MCF 10A (cell line): ENCODE measurements at regions not wholly inside any gene's neighbourhood (a gene's known extent, or its start where the extent isn't known, plus 50 kb on each side); places are given as distances from the start of the nearest gene placed in this dataset.

ENCODE experiments used
- BruUV-seq: library from RNA; stranded (reverse); fragments of 400-500 nt; replicated peaks from 2 replicates; lab custom pipeline; 2021; lab: Mats Ljungman, UMichigan
- CTCF ChIA-PET: fragments of 300-600 bp; sonication (Branson Sonifier 250); formaldehyde crosslinking; extraction: SDS; loops from one replicate; lab custom pipeline; 2021; ENCODE audit warnings: antibody characterized with exemption, inconsistent platforms; lab: Yijun Ruan, JAX
- POLR2A ChIA-PET: fragments of 300-600, 350-650 bp; sonication (Branson Sonifier 250); formaldehyde crosslinking; extraction: SDS; loops from one replicate; lab custom pipeline; 2020; ENCODE audit warnings: antibody characterized with exemption, inconsistent platforms; lab: Yijun Ruan, JAX
- DNase-seq: peaks from one replicate; pipeline ENCODE4 v3.0.0-alpha.2; 2018; ENCODE audit not compliant: unreplicated experiment
- H3K27ac Mint-ChIP-seq: one replicate; pipeline ENCODE4 v1.8.0; 2022; ENCODE audit warnings: mild to moderate bottlenecking, low read depth, mixed read lengths; ENCODE audit not compliant: unreplicated experiment
- H3K27me3 Mint-ChIP-seq: one replicate; pipeline ENCODE4 v1.8.0; 2022; ENCODE audit warnings: mixed read lengths; ENCODE audit not compliant: insufficient read depth, unreplicated experiment
- H3K36me3 Mint-ChIP-seq: one replicate; pipeline ENCODE4 v1.8.0; 2022; ENCODE audit warnings: mild to moderate bottlenecking, moderate library complexity, mixed read lengths; ENCODE audit not compliant: insufficient read depth, unreplicated experiment
- H3K4me1 Mint-ChIP-seq: one replicate; pipeline ENCODE4 v1.8.0; 2022; ENCODE audit warnings: mixed read lengths; ENCODE audit not compliant: insufficient read depth, unreplicated experiment
- H3K4me3 Mint-ChIP-seq: one replicate; pipeline ENCODE4 v1.8.0; 2022; ENCODE audit warnings: mild to moderate bottlenecking, moderate library complexity, mixed read lengths; ENCODE audit not compliant: unreplicated experiment
- H3K9me3 Mint-ChIP-seq: one replicate; pipeline ENCODE4 v1.8.0; 2022; ENCODE audit warnings: mixed read lengths; ENCODE audit not compliant: unreplicated experiment
- CTCF ChIP-seq: fragments of 200-600 bp; IDR thresholded peaks from one replicate; pipeline ENCODE4 v1.8.0; 2022; ENCODE audit warnings: antibody characterized with exemption, mild to moderate bottlenecking; ENCODE audit not compliant: unreplicated experiment
- intact Hi-C: fragments of 100-400 bp; cut with micrococcal nuclease; formaldehyde crosslinking; loops from 2 replicates; pipeline ENCODE4 v1.14.1; 2022

- H3K4me3 Mint-ChIP-seq: no peak overlapping the region
- H3K27me3 Mint-ChIP-seq: no peaks in the 10 kb centered on the region
- ChIA-PET POLR2A (no interaction called here), CTCF (interaction anchor here (0.6 kb wide), 1 partner anchor 471 kb away, joined by 5 read pairs; no protein-coding TSS in a partner anchor)
- no peak for TF ChIP-seq CTCF
- H3K27ac Mint-ChIP-seq: no peak overlapping the region
- H3K36me3 Mint-ChIP-seq: no peaks in the 10 kb centered on the region
- no TSS peak for BruUV-seq
- DNase-seq: no peak
- H3K9me3 Mint-ChIP-seq: peaks cover 29% of the 10 kb centered on the region
- intact Hi-C loops: no loop called here
- no peaks in the 10 kb centered on the region for H3K4me1 Mint-ChIP-seq
Measured at GRCh38 chr19:29303069-29303718, 90.2 kb upstream of the UQCRFS1 start.

GRCh38 chr19:29303719-29304090 lies 90.8 kb upstream of the UQCRFS1 start:
- ChIA-PET POLR2A (no interaction called here), CTCF (interaction anchor here (0.6 kb wide), 1 partner anchor 471 kb away, joined by 5 read pairs; no protein-coding TSS in a partner anchor)
- H3K27me3 Mint-ChIP-seq: no peaks in the 10 kb centered on the region
- no peaks in the 10 kb centered on the region for H3K36me3 Mint-ChIP-seq
- BruUV-seq: no TSS peak
- no peak overlapping the region for H3K4me3 Mint-ChIP-seq
- peaks cover 33% of the 10 kb centered on the region for H3K9me3 Mint-ChIP-seq
- TF ChIP-seq CTCF: no peak
- H3K27ac Mint-ChIP-seq: no peak overlapping the region
- no peak for DNase-seq
- no peaks in the 10 kb centered on the region for H3K4me1 Mint-ChIP-seq
- intact Hi-C loops: no loop called here

DNA sequence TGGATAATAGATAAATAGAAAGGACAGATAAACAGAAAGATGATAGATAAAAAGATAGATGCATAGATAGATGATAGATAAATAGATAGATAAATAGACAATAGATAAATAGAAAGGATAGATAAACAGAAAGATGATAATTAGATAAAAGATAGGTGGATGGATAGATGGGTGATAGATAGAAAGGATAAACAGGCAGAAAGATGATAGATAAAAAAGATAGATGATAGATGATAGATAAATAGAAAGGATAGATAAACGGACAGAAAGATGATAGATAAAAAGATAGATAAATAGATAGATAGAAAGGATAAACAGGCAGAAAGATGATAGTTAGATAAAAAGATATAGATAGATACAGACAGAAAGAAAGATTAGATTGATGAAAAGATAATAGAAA lies 92.3 kb upstream of the UQCRFS1 start:
- DNase-seq: no peak
- Mint-ChIP-seq H3K9me3 (peaks cover 33% of the 10 kb centered on the region), H3K27ac (no peak overlapping the region), H3K4me3 (no peak overlapping the region), H3K4me1 (no peaks in the 10 kb centered on the region), H3K27me3 (no peaks in the 10 kb centered on the region), H3K36me3 (no peaks in the 10 kb centered on the region)
- no peak for TF ChIP-seq CTCF
- intact Hi-C loops: no loop called here
- POLR2A ChIA-PET: no interaction called here
- no TSS peak for BruUV-seq
- CTCF ChIA-PET: no interaction called here

DNA sequence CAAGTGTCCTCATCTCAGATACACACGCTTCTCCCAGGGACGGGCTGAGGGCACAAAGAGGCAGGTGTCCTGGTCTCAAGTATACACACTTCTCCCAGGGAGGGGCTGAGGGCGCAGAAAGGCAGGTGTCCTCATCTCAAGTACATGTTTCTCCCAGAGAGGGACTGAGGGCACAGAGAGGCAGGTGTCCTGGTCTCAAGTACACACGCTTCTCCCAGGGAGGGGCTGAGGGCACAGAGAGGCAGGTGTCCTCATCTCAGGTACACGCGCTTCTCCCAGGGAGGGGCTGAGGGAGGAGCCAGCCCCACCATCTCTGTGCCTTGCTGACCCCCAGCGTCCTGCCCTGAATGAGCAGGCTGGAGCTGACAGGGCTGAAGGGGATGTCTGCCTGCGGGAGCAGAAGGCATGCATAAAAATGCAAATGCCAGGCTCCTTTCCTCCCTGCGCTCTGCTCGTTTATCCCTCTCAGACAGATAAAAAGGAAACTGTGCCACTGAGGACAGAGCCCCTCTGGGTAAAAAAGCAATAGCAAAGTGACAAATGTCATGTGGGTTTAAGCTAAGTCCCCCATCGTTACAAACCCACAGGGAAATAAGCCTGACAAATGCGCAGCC lies 96.1 kb upstream of the UQCRFS1 start:
- Mint-ChIP-seq H3K9me3 (peaks cover 48% of the 10 kb centered on the region), H3K4me1 (no peaks in the 10 kb centered on the region), H3K36me3 (no peaks in the 10 kb centered on the region), H3K4me3 (no peak overlapping the region), H3K27ac (no peak overlapping the region), H3K27me3 (no peaks in the 10 kb centered on the region)
- TF ChIP-seq CTCF: no peak
- no peak for DNase-seq
- BruUV-seq: no TSS peak
- CTCF ChIA-PET: no interaction called here
- POLR2A ChIA-PET: no interaction called here
- intact Hi-C loops: no loop called here
